HUDEP-2 (cell line): ENCODE measurements at regions not wholly inside any gene's neighbourhood (a gene's known extent, or its start where the extent isn't known, plus 50 kb on each side); places are given as distances from the start of the nearest gene placed in this dataset.

Experiments
- DNase-seq, 76 experiments: peaks; one replicate each; lab custom pipeline; 2025; ENCODE audit not compliant: unreplicated experiment in 76 of 76; lab: John Stamatoyannopoulos, UW

DNA sequence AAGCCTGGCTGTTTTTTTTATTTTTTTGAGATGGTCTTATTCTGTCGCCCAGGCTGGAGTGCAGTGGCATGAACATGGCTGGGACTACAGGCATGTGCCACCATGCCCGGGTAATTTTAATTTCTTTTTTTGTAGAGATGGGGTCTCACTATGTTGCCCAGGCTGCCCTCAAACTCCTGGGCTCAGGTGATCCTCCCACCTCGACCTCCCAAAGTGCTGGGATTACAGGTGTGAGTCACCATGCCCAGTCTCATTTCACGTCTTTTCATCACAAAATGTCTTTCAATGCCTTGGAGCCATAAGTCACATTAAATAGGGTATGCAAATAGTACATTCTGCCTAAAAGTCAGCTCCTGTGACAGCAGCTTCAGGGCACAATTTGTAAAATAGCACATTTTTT lies 52.8 kb downstream of the SOX2 start:
- DNase-seq = no peak

DNA sequence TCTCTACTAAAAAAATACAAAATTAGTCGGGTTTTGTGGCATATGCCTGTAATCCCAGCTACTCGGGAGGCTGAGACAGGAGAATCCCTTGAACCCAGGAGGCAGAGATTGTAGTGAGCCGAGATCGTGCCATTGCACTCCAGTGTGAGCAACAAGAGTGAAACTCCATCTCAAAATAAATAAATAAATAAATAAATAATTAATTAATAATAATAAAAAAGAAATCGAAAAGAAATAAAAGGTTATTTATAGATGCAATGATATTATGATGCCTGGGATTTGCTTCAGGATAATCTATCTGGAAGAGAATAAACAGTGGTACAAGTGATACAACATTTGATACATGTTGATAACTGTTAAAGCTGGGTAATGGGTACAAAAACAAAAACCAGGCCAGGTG lies 58.6 kb downstream of the SOX2 start:
- DNase-seq = no peak

DNA sequence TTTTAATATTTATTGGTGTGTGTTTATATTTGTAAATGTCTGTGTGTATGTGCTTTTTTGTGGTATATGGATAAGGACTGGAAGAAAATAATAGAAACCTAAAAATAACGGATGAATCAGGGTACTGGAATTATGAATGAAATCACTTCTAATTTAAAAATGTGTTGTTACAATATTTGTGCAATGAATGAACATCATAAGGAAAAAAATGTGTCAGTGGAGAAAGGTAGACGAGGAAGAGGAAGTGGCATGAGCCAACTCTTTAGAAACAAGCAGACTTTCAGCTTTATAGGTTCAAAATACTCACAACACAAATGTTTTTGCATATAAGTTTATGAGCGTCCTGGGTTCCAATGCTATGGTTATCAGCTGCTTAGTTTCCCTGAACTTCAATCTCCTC lies 59.4 kb downstream of the SOX2 start:
- DNase-seq = no peak

DNA sequence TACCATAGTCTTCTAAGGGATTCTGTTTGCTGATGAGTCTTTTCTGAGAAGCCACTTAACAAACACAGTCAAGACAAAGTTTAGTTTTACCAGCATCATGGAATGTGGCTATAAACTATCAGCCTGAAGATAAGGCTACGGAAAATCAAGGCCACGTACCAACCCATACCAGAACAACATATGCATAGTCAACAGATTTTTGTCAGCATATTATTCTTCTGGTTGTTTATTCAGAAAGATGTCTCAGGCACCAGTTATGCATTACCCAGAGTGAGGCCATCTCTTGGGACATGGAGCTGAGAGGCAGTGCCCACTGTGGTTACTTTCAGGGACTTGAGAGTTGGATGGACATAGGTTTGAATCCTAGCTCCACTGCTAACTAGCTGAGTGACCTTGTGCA lies 60.4 kb downstream of the SOX2 start:
- DNase-seq = no peak

DNA sequence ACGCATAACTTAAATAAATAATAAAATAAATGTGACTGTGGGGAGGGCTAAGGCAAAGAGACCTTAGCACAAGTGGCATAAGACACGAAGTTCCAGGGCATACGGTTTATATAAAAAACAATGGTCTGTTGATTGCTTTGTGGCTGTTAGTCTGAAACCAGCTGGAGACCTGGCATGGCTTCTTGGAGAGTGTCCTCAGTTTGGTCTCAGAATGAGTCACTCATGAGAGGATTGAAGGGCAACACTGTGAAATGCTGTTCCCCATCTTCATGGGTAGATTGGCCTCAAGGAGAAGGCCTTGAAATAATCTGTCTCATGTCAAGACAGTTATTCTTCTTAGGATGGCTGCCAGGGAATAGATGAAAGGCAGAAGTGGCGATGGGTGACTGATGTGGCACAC lies 62.2 kb downstream of the SOX2 start:
- no peak for DNase-seq

- no peak for DNase-seq
Measured at GRCh38 chr3:181782306-181782954, 70.7 kb downstream of the SOX2 start.

- no peak for DNase-seq
Measured at GRCh38 chr3:181790561-181790960, 78.8 kb downstream of the SOX2 start.

GRCh38 chr3:181791056-181791955 lies 79.6 kb downstream of the SOX2 start:
- no peak for DNase-seq

- DNase-seq = no peak
Measured at GRCh38 chr3:181793006-181793405, 81.3 kb downstream of the SOX2 start.

DNA sequence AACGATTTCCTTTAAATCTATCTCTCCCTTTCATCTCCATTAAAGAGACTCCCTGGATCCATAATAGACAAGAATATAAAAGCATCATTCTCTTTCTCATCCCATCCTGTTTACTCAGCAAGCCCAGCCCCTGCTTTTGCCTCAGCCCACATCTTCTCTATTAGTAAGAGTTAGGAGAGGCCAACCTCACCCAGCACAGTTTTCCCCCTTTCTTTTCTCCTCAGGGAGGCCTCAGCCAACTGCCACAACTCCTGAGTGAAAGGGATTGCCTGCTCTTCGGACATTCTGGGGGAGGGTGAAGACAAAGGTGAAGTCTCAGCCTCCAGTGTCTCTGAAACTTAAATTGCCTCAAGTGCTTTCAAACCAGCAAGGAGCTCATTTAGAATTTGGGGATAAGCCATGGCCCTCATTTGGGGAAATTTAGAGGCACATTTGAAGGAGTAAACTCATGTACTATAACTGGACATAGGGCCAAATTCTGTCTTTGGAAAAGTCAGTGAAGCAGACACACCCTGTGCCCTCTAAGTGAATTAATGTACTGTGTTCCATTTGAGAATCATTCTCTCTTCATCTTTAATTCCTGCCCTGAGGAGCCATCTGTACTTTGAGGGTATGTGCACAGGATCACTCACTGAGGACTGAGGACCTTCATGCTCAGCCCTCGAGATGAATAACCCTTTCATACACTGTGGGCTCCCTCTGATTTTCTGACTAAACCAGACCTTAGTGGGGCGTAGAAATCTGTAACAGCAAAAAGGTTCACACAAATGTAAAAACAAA lies 82.5 kb downstream of the SOX2 start:
- DNase-seq = no peak

GRCh38 chr3:181796641-181797040 lies 84.9 kb downstream of the SOX2 start:
- no peak for DNase-seq

DNA sequence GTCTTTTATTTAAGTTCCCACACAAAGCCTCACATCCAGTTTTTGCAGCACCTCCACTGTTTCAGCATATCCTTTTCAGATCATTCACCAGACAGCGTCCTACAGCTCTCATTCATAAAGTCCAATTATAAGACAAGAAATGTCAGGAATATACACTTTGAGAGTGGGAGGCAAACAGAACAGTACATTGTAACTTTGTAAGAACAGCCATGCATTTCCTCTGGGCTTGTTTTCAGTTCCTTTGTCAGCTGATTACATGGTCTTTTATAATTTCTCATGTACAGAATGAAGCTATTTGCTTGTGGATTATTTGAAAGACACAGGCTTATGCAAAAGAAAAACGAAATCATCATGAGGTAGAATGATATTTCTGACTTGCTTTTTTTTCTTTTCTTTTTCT lies 85.7 kb downstream of the SOX2 start:
- no peak for DNase-seq

DNA sequence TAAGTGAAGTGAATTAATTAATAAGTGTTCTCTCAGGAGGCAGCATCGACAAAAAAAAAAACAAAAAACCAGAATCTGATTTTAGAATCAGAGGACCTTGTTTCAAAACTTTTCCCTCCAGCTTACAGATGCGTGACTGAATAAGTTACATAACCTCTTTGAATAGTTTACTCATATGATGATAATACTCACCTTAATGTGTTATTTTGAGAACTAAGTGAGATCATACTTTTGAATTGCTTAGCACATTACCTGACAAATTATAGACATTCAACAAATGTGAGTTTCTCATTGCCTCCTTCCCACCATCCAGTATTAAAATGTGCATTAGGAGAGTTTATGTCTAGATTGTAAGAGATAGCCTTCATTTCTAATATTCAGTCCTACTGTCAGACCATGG lies 94.0 kb downstream of the SOX2 start:
- DNase-seq = no peak

GRCh38 chr3:181808053-181808452 lies 96.3 kb downstream of the SOX2 start:
- no peak for DNase-seq

DNA sequence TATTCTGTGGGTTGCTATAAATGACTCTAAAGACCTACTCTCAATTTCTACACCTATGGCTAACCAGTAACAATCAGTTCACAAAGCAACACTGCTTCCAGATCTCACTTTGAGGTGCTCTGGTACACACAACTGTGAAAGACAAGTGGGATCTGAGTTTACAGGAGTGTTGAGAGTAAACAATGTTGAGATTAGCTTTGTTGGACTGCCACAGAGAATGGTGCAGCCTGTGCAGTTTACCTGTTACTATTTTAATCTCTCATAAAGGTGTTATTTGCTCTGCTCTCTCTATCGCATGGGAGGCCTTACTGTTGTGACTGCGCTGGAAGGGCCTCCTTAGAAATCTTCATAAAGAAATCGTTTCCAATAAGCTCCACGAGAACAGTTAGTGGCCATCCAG lies 112.0 kb downstream of the SOX2 start:
- DNase-seq = no peak

DNA sequence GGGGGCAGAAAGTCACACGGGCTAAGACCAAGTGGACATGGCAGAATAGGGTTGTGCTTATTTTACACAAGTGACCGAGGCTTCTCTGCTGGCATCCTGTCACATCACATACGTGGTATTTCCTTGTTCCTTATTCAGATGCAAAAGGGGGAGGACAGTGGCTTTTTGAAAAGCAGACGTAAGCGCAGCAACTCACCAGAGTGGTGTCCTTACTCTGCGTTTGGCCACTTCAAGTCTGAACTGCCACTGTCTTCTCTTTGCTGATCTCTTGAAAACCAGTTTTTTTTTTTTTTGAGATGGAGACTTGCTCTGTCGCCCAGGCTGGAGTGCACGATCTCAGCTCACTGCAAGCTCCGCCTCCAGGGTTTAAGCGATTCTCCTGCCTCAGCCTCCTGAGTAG lies 113.2 kb downstream of the SOX2 start:
- no peak for DNase-seq

GRCh38 chr3:181839039-181839915 lies 127.6 kb downstream of the SOX2 start:
- DNase-seq = no peak

- no peak for DNase-seq
Measured at GRCh38 chr3:181839916-181840297, 128.2 kb downstream of the SOX2 start.

- DNase-seq = no peak
Measured at GRCh38 chr3:181844211-181844610, 132.5 kb downstream of the SOX2 start.

- DNase-seq = no peak
Measured at GRCh38 chr3:181847276-181847675, 135.6 kb downstream of the SOX2 start.

- no peak for DNase-seq
Measured at GRCh38 chr3:181851063-181851462, 139.3 kb downstream of the SOX2 start.
